ENCODE measurements at regions not wholly inside any gene's neighbourhood (a gene's known extent, or its start where the extent isn't known, plus 50 kb on each side); places are given as distances from the start of the nearest gene placed in this dataset.

- DNase-seq (ENCODE audit: low read depth), result no peak
Measured at GRCh38 chr18:78207942-78208341, 771.7 kb upstream of the SALL3 start.

DNA sequence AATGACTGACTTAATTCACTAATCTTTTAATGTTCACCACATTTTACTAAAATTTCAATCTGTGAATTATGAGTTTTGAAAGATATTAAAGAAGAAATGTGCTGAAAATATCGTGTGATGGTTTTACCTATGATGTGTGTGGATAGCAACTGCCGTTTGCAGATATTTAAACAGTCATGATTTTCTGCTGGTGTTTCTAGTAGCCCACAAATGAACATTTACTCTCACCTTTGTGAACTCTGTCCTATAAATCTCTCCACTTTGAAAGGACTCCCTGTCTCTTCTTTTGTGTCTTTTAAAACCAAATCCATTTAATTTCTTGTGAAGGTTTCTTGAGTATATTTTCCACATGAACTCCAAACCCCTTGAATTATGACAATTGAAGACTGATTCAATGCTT, 771.2 kb upstream of the SALL3 start:
- DNase-seq (ENCODE audit: low read depth), result no peak

DNA sequence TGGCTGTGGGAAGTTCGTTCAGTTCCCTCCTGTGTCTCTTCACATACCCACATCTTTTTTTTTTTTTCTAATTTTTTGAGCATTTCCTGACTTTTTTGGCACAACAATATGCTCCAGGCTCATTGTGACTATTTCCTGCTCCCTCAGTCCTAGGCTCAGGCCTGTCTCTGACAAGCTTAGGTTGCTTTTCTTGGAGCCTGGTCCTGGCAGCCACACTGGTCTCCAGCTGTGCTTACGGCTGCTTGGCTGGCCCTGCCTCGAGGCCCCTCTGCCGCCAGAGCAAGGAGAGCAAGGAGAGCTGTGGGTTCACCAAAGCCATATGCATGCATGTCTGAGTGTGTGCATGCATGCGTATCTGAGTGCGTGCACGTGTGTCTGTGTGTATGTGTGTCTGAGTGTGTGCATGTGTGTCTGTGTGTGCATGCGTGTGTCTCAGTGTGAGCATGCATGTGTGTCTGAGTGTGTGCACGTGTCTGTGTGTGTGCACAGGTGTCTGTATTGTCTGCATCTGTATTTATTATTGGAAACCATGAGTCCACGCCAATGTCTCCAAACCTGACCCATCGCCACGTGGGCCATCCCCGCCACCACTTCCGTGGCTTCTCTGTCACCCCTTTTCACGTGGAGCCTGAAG, 766.1 kb upstream of the SALL3 start:
- no peak for DNase-seq (ENCODE audit: low read depth)

DNA sequence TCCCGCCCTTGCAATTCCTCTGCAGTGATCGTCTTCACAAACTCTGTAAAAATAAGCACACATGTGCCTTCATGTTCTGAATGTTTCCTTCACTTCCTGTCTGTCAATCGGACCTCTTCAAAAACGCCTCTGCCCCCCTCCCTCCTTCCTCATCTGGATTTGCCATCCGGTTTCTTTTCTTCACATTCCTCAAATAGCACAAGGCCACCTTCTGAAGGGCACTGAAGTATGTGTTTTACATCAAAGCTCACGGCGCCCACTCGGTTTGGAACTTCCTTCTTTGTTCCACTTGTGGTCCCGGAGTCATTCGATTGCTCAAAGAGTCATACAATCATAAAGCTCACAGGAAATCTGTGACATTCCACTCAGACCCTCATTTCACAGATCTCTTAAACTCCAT, 758.1 kb upstream of the SALL3 start:
- DNase-seq (ENCODE audit: low read depth), result no peak

GRCh38 chr18:78228974-78229373, 750.6 kb upstream of the SALL3 start:
- no peak for DNase-seq (ENCODE audit: low read depth)

- no peak for DNase-seq (ENCODE audit: low read depth)
Measured at GRCh38 chr18:78230911-78231310, 748.7 kb upstream of the SALL3 start.

DNA sequence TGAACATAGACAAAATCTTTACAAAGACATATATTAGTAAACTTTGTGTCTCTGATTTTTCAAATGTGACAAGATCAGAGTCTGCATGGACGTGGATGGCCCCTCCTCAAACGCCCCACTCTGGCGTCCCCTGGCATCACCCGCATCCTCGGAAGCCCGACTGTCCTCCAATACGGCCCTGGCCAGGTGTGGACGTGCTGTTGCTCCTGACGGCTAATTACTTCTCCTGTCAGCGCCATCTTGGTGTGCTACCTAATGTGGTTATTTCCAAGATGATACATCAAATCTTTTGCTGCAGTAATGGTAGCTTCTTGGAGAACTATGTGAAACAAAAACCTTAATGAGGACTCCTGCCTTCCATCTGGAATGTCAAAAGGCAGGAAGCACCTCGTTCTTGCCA, 747.4 kb upstream of the SALL3 start:
- no peak for DNase-seq (ENCODE audit: low read depth)

DNA sequence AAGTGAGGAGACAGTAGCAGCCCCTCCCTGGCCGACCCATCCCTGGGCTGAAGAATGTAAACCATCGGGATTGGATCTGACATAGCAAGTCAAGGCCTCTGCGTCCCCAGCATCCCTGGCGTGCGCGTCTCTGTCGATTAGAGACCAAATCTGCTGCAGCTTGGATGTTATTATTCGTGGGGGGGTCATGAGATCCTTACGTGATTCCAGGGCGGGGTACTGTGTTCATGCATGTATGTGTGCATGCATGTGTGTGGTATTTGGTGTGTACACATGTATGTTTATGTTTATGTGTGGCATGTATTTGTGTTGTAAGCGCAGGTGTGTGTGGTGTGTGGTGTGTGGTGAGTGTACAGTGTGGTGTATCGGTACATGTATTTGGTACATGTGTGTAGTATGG, 741.8 kb upstream of the SALL3 start:
- no peak for DNase-seq (ENCODE audit: low read depth)

GRCh38 chr18:78238404-78239089, 741.1 kb upstream of the SALL3 start:
- peak; percentile 6 for DNase-seq (ENCODE audit: low read depth)

DNA sequence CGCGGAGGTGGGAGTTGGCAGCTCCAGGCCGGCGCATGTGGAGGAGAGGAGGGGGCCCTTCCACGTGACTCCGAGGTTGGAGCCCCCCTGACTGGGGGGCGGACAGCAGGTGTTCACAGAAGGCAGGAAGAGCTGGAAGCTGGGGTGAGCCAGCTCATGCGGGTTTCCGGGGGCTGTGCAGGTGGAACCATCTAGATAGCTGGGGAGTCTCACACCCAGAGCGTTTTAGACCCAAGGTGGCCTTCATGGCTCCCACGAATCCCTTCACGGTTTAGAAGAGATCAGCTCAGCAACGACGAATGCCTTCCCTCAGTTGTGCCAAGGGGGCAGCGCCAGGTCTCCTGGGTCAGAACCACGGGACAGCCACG, 740.5 kb upstream of the SALL3 start:
- DNase-seq (ENCODE audit: low read depth), result no peak

- DNase-seq (ENCODE audit: low read depth), result no peak
Measured at GRCh38 chr18:78240101-78240500, 739.5 kb upstream of the SALL3 start.

DNA sequence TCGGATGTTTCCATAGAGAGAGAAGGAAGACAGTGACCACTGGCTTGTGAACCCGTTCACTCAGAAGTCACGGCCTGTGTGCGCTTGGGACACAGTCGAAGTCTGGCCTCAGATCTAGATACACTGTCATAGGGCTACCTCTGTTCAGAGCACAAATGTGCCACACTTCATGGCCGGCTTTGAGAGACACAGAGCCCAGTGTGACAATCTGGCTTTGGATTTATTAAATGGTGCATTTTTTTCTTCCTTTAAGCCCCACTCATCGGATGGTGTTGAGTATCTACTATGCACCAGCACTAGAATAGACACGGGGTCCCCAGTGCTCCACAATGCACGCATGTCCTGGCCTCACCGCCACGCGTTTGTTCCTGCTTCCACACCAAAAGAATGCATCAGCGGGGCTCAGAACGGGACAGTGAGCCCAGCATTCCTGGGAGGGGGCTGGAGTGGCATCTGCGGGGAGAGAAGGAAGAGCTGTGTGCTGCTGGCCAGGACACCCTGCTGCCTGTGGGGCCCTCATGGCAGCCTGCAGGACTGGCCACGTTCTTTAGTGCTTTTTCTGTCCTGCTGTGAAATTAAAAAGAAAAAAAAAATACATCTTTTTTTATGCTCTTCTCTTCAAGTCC, 738.9 kb upstream of the SALL3 start:
- DNase-seq (ENCODE audit: low read depth), result no peak

DNA sequence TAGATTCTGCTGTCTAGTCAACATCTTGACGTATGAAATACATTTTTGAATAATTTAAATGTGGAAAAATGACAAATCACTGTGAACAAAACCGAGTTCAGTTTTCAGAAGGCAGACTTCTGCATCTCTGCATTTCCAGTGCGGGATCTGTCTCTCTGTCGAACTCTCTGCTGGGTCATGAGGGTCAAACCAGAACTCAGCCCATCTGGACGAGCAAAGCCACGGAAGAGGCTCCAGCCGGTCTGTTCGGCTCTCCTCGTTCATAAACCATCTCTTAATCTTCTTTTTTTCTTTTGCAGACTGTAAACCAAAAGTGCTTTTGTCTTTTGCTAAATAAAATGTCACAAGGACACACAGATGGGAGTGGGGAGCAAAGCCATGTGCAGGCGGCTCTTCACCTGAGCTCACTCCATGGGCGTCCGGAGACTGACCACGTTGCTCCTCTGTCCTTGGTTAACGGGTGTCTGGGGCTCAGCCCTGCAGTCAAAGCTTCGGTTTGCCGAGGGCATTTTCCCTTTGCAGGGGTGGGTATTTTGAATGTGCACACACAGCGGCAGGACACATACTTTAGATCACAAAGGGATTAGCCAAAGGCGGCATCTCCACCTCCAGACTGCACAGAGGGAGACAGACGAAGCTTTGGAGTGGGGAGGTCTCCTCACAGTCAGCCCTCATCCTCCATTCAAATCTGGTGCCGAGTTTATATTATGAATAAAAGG, 737.9 kb upstream of the SALL3 start:
- no peak for DNase-seq (ENCODE audit: low read depth)

- DNase-seq (ENCODE audit: low read depth), result no peak
Measured at GRCh38 chr18:78242254-78242643, 737.4 kb upstream of the SALL3 start.

DNA sequence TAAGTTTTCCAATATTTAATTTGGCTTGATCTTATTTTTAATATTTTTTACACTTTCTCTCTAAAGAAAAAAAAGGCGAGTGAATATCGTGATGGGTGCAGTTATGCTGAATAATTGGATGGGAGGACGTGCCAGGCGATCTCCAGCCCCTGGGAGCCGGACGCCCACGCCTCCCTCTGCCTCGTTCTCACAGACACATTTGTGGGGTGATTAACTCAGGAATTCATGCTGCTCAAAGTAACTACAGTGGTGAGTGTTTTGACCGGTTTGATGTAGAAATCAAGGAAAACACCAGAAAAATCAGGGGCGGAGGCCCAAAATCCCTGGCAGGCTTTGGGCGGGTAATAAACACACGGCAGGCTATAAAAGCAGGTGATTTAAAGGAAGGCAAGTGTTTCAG, 736.8 kb upstream of the SALL3 start:
- no peak for DNase-seq (ENCODE audit: low read depth)

- no peak for DNase-seq (ENCODE audit: low read depth)
Measured at GRCh38 chr18:78244779-78245178, 734.8 kb upstream of the SALL3 start.

GRCh38 chr18:78245451-78245850, 734.2 kb upstream of the SALL3 start:
- no peak for DNase-seq (ENCODE audit: low read depth)

DNA sequence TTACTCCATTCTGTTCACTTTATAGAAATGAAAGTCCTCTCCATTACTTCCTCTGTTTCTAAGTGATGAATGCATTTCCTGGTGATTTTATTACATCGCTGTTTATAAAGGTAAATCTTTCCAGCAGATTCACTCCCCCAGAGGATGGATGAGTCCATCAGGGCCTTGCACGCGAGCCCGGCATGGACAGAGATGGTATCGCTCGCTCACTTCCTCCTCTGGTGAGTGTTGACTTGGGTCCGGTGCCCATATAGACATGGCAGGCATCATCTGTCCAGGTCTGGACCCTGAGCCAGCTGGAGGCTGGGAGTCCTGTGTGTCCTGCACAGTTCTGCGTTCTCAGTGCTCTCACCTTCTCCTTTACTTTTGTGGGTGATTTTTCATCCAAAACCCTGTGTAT, 733.6 kb upstream of the SALL3 start:
- DNase-seq (ENCODE audit: low read depth), result no peak

DNA sequence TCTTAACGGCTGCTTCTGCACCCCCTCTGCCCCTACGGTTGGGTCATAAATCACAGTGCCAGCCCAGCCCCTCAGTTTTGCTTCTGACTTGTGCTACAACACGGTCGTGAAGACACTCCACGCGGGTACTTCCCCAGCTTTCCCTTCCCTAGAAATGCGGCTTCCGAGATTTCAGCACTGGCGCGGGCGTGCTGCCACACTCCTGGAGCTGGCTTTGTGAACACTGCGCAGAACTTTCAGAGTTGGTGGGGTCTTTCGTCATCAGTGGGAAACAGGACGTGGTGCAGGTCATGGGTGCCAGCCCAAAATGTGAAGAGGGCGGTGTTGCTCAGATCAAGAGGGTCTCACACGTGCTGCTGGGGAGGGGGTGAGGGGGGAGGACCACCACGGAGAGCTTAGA, 733.0 kb upstream of the SALL3 start:
- DNase-seq (ENCODE audit: low read depth), result no peak

- no peak for DNase-seq (ENCODE audit: low read depth)
Measured at GRCh38 chr18:78247615-78248289, 731.9 kb upstream of the SALL3 start.

DNA sequence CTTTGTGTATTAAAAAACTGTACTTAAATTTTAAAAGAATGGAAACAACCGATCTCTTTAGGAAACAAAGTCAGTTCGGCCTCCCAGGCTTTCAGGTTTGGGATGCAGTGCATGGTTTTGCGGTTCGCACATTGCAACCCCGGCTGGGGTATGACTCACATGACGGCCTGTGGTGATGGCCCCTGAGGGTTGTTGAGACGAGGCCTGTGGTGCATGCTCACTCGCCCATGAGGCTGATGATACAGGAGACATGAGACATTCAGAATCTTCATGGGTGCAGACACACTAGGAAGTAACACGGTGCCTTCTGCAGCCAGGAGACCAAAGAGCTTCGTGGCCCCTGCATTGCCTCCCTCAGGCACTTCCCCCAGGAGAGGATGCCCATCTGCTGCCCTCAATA, 724.6 kb upstream of the SALL3 start:
- DNase-seq (ENCODE audit: low read depth), result no peak

GRCh38 chr18:78268226-78268988, 711.2 kb upstream of the SALL3 start:
- DNase-seq (ENCODE audit: low read depth), result no peak

All from RPMI7951 (cell line).